ENCODE measurements at regions not wholly inside any gene's neighbourhood (a gene's known extent, or its start where the extent isn't known, plus 50 kb on each side); places are given as distances from the start of the nearest gene placed in this dataset.

- H3K27me3 Mint-ChIP-seq (ENCODE audit: low read depth, poor library complexity), result peaks cover 14% of the 10 kb centered on the region
- TF ChIP-seq, protein P1, sequence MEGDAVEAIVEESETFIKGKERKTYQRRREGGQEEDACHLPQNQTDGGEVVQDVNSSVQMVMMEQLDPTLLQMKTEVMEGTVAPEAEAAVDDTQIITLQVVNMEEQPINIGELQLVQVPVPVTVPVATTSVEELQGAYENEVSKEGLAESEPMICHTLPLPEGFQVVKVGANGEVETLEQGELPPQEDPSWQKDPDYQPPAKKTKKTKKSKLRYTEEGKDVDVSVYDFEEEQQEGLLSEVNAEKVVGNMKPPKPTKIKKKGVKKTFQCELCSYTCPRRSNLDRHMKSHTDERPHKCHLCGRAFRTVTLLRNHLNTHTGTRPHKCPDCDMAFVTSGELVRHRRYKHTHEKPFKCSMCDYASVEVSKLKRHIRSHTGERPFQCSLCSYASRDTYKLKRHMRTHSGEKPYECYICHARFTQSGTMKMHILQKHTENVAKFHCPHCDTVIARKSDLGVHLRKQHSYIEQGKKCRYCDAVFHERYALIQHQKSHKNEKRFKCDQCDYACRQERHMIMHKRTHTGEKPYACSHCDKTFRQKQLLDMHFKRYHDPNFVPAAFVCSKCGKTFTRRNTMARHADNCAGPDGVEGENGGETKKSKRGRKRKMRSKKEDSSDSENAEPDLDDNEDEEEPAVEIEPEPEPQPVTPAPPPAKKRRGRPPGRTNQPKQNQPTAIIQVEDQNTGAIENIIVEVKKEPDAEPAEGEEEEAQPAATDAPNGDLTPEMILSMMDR (IDR thresholded peaks at IDR 0.05), result no peak
- H3K27ac Mint-ChIP-seq, result no peak overlapping the region
- no peaks in the 10 kb centered on the region for H3K9me3 Mint-ChIP-seq
- no peak overlapping the region for H3K4me3 Mint-ChIP-seq
- H3K4me1 Mint-ChIP-seq, result peaks cover 18% of the 10 kb centered on the region
- no peaks in the 10 kb centered on the region for H3K36me3 Mint-ChIP-seq (ENCODE audit: low read depth)
- DNase-seq, result no peak
Measured at GRCh38 chr12:67534046-67534445, 114.5 kb upstream of the DYRK2 start.

- Mint-ChIP-seq H3K36me3 (ENCODE audit: low read depth) (no peaks in the 10 kb centered on the region), H3K27ac (no peak overlapping the region), H3K4me3 (no peak overlapping the region), H3K27me3 (ENCODE audit: low read depth, poor library complexity) (peaks cover 14% of the 10 kb centered on the region), H3K9me3 (no peaks in the 10 kb centered on the region), H3K4me1 (peaks cover 18% of the 10 kb centered on the region)
- TF ChIP-seq, protein P1 (IDR thresholded peaks at IDR 0.05), result no peak
- no peak for DNase-seq
Measured at GRCh38 chr12:67534681-67535080, 113.9 kb upstream of the DYRK2 start.

DNA sequence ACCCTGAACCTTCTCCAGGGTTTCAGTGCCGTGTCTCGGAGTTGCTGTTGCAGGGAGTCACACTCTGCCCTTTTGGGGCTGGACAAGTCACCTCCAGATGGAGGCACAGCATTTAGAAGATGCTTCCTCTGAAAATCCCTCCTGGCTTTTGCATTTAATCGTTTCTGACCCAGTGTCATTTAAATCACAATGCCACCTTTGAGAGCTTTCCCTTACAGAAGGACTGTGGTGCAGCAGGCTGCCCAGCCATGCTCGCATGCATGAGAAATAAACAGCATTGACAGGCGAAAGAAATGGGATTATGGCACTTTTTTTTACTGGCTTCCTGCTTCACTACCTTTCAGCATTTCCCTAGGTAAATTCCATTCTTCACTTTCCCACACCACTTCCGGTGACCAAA, 113.4 kb upstream of the DYRK2 start:
- H3K27ac Mint-ChIP-seq, result no peak overlapping the region

DNA sequence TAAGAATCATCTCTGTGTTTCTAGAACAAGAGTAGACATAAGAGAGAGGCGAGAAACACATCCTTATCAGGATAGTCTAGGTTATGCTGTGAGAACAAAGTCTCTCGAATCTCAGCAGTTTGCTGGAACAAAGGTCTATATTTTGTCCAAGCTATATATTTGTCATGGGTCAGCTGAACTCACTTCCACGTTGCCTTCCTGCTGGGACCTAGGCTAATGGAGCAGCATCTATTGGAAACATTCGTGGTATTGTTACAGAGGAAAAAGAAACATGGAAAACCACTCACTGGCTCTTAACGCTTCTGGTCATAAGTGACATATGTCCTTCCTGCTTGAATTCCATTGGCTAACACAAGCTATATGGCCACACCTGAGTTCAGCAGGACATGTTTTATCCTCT, 112.6 kb upstream of the DYRK2 start:
- Mint-ChIP-seq H3K9me3 (no peaks in the 10 kb centered on the region), H3K4me3 (no peak overlapping the region), H3K4me1 (peaks cover 18% of the 10 kb centered on the region), H3K27me3 (ENCODE audit: low read depth, poor library complexity) (peaks cover 14% of the 10 kb centered on the region), H3K36me3 (ENCODE audit: low read depth) (no peaks in the 10 kb centered on the region), H3K27ac (no peak overlapping the region)
- TF ChIP-seq, protein P1 (IDR thresholded peaks at IDR 0.05), result no peak
- DNase-seq, result no peak

More for the DNA sequence above, 113.4 kb upstream of the DYRK2 start:
- TF ChIP-seq, protein P1 (IDR thresholded peaks at IDR 0.05), result no peak
- H3K27me3 Mint-ChIP-seq (ENCODE audit: low read depth, poor library complexity), result peaks cover 11% of the 10 kb centered on the region
- H3K36me3 Mint-ChIP-seq (ENCODE audit: low read depth), result no peaks in the 10 kb centered on the region
- no peaks in the 10 kb centered on the region for H3K9me3 Mint-ChIP-seq
- peaks cover 18% of the 10 kb centered on the region for H3K4me1 Mint-ChIP-seq
- no peak for DNase-seq
- no peak overlapping the region for H3K4me3 Mint-ChIP-seq

- H3K9me3 Mint-ChIP-seq, result no peaks in the 10 kb centered on the region
- no peak for DNase-seq
- no peak overlapping the region for H3K4me3 Mint-ChIP-seq
- TF ChIP-seq, protein P1 (IDR thresholded peaks at IDR 0.05), result no peak
- no peak overlapping the region for H3K27ac Mint-ChIP-seq
- H3K4me1 Mint-ChIP-seq, result peaks cover 8% of the 10 kb centered on the region
- H3K27me3 Mint-ChIP-seq (ENCODE audit: low read depth, poor library complexity), result peaks cover 27% of the 10 kb centered on the region
- no peaks in the 10 kb centered on the region for H3K36me3 Mint-ChIP-seq (ENCODE audit: low read depth)
Measured at GRCh38 chr12:67539329-67539728, 109.2 kb upstream of the DYRK2 start.

DNA sequence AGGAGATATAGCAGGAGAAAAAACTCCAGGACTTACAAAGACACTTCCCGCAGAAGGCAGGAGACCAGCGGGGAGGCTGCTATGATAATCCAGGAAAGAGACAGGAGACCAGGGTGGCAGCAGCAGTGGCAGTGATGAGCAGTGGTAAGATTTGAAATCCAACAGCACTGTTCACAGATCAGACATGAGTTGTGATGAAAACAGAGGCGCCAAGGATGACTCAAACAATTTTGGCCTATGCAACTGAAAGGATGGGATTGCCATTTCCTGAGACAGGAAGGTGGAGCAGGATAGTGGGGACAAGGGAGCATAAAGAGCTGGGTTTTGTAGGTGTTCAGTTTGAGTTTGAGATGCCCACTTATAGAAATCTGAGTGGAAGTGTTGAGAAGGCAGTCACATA, 108.6 kb upstream of the DYRK2 start:
- Mint-ChIP-seq H3K36me3 (ENCODE audit: low read depth) (no peaks in the 10 kb centered on the region), H3K27me3 (ENCODE audit: low read depth, poor library complexity) (peaks cover 27% of the 10 kb centered on the region), H3K4me3 (no peak overlapping the region), H3K9me3 (no peaks in the 10 kb centered on the region), H3K4me1 (peaks cover 8% of the 10 kb centered on the region), H3K27ac (no peak overlapping the region)
- TF ChIP-seq, protein P1 (IDR thresholded peaks at IDR 0.05), result no peak
- no peak for DNase-seq

Data from nephron progenitor cell (in vitro differentiated cells).